ENCODE measurements at regions not wholly inside any gene's neighbourhood (a gene's known extent, or its start where the extent isn't known, plus 50 kb on each side); places are given as distances from the start of the nearest gene placed in this dataset.
"Not testable (repeated sequence)": the region's sequence is repeated elsewhere in the genome, so short reads cannot be mapped to it uniquely, and the experiment has no call there.

- H3K4me3 ChIP-seq = not testable (repeated sequence)
- WGBS, 10 experiments = 11 to 92% (median 43%) methylated on average over 1 of the region's 1 CpG; no CpG with 5 or more reads in 7 of the 10 experiments
These were observed 64.4 kb downstream of the TMEM200C start for GRCh38 chr18:5830902-5831301.

DNA sequence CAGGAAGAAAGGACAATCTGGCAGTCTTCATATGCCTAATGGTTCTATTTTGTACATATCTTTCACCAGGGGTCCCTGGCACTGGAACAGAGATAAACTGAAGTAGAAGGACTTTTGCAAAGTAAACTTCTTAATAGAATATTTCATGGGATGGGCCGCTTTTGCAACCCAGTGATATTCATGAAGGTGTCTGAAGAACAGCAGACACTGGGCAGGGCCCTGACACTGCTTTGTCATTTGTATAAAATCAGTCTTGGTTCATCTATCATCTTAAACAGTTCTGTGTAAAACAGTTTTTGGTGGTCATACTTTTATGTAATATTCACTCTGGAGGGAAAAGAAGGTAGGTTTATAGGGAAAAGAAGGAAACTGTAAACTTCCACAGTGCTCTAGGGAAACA, 66.4 kb downstream of the TMEM200C start:
- H3K27ac ChIP-seq = no peak overlapping the region
- ATAC-seq (replicated peaks in 6 of 8) = peak in 3 of 8 experiments; percentile 26 to 79 (median 69)
- in situ Hi-C loops (cut with MboI; ENCODE audit: low pct_unique_long_range_greater_than_20kb in 2 of 9, low sequenced_read_pairs in 9 of 9, unreplicated experiment in 9 of 9) = loop anchor here in 1 of 9 experiments (25.0 kb wide), 1 partner anchor 217 kb away; no protein-coding TSS in a partner anchor

More at GRCh38 chr18:5830902-5831301, 64.4 kb downstream of the TMEM200C start:
- not testable (repeated sequence) for H3K27ac ChIP-seq; H3K4me1 ChIP-seq (replicated peaks in 1 of 2); ATAC-seq (replicated peaks in 6 of 8)
- in situ Hi-C loops (cut with MboI; ENCODE audit: low pct_unique_long_range_greater_than_20kb in 2 of 9, low sequenced_read_pairs in 9 of 9, unreplicated experiment in 9 of 9) = loop anchor here in 1 of 9 experiments (25.0 kb wide), 1 partner anchor 219 kb away; no protein-coding TSS in a partner anchor

GRCh38 chr18:5825663-5826062, 69.7 kb downstream of the TMEM200C start:
- WGBS, 10 experiments = 0 to 84% (median 73%) methylated on average over 3 to 4 of the region's 4 CpGs
- Histone ChIP-seq H3K4me3 (no peak overlapping the region), H3K27ac (no peak overlapping the region), H3K4me1 (replicated peaks in 1 of 2) (no peaks in the 10 kb centered on the region)
- in situ Hi-C loops (cut with MboI; ENCODE audit: low pct_unique_long_range_greater_than_20kb in 2 of 9, low sequenced_read_pairs in 9 of 9, unreplicated experiment in 9 of 9) = loop anchor here in 1 of 9 experiments (25.0 kb wide), 1 partner anchor 213 kb away; no protein-coding TSS in a partner anchor
- no peak for ATAC-seq (replicated peaks in 6 of 8)

More for the DNA sequence above, 66.4 kb downstream of the TMEM200C start:
- no peak overlapping the region for H3K4me3 ChIP-seq
- no peaks in the 10 kb centered on the region for H3K4me1 ChIP-seq (replicated peaks in 1 of 2)
- 0 to 100% (median 30%) methylated on average over 1 of the region's 1 CpG; no CpG with 5 or more reads in 5 of the 10 experiments for WGBS, 10 experiments

DNA sequence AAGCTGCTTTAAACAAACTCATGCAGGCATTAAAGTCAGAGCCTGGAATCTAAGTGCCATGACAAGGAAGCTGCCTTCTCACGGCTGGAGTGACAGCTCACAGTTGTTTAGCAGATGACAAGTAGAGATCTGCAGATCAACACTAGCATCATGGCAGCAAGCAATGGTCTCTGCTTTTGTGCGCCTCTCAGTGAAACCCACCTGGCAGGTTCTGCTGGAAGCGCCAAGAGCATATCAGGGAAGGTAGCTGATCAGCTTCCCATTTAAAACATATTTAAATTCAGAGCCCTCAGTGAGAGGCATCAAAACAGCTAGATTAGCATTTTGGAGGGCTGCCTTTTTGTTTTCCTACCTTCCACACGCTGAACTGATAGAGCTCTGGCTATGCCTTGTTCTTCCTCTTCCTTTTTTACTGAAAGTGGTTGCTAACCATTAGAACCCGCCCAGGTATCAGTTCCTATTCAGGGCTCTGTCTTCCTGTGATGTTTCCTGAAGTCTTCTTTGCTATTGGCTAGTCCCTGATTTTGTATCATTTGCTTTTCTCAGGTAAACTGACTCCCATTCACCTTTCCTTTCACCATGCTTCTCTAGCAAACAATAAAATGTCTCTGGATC, 70.8 kb downstream of the TMEM200C start:
- no peak for ATAC-seq (replicated peaks in 6 of 8)
- no peak overlapping the region for H3K4me3 ChIP-seq
- 0 to 92% (median 64%) methylated on average over 1 to 5 of the region's 5 CpGs for WGBS, 10 experiments
- in situ Hi-C loops (cut with MboI; ENCODE audit: low pct_unique_long_range_greater_than_20kb in 2 of 9, low sequenced_read_pairs in 9 of 9, unreplicated experiment in 9 of 9) = no loop called here
- H3K4me1 ChIP-seq (replicated peaks in 1 of 2) = no peaks in the 10 kb centered on the region
- no peak overlapping the region for H3K27ac ChIP-seq

DNA sequence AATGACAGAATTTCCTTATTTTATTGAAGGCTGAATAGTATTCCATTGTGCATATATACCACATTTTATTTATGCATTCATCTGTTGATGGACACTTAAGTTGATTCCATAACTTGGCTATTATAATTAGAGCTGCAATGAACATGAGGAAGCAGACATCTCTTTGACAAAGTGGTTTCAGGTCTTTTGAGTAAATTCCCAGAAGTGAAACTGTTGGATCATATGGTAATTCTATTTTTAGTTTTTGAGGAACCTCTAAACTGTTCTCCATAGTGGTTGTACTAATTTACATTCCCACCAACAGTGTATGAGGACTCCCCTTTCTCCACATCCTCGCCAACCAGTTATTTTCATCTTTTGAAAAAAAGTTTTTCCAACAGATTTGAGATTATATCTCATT, 77.5 kb downstream of the TMEM200C start:
- Histone ChIP-seq H3K4me1 (replicated peaks in 1 of 2) (no peaks in the 10 kb centered on the region), H3K27ac (no peak overlapping the region), H3K4me3 (no peak overlapping the region)
- no peak for ATAC-seq (replicated peaks in 6 of 8)
- WGBS, 10 experiments = 0 to 93% (median 55%) methylated on average over 1 of the region's 1 CpG; no CpG with 5 or more reads in 4 of the 10 experiments
- in situ Hi-C loops (cut with MboI; ENCODE audit: low pct_unique_long_range_greater_than_20kb in 2 of 9, low sequenced_read_pairs in 9 of 9, unreplicated experiment in 9 of 9) = no loop called here

GRCh38 chr18:5806860-5807259, 88.5 kb downstream of the TMEM200C start:
- in situ Hi-C loops (cut with MboI; ENCODE audit: low pct_unique_long_range_greater_than_20kb in 2 of 9, low sequenced_read_pairs in 9 of 9, unreplicated experiment in 9 of 9) = no loop called here
- WGBS, 10 experiments = 27 to 94% (median 79%) methylated on average over 2 to 5 of the region's 5 CpGs
- Histone ChIP-seq H3K27ac (no peak overlapping the region), H3K4me3 (no peak overlapping the region), H3K4me1 (replicated peaks in 1 of 2) (no peaks in the 10 kb centered on the region)
- ATAC-seq (replicated peaks in 6 of 8) = no peak

DNA sequence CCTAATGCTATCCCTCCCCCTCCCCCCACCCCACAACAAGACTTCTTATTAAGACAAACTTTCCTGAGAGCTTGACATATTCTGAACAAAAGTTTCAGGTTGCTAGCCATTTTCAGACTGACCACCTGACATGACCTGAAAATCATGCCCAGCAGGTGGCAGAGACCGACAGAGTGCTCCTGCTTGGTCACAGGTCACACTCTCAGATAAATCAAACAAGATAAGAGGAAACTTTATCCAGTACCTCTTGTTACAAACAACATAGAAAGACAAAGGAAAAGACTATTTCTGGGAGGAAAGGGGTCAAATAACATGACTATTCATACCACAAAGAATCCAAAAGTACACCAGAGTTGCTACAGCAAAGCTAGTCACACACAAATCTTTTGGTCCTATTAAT, 107.4 kb downstream of the TMEM200C start:
- no peak for ATAC-seq (replicated peaks in 6 of 8)
- in situ Hi-C loops (cut with MboI; ENCODE audit: low pct_unique_long_range_greater_than_20kb in 2 of 9, low sequenced_read_pairs in 9 of 9, unreplicated experiment in 9 of 9) = loop anchor here in 1 of 9 experiments (25.0 kb wide), 1 partner anchor 101 kb away; no protein-coding TSS in a partner anchor
- H3K4me1 ChIP-seq (replicated peaks in 1 of 2) = no peaks in the 10 kb centered on the region
- no peak overlapping the region for H3K4me3 ChIP-seq
- 0 to 29% methylated on average over 1 of the region's 1 CpG; no CpG with 5 or more reads in 8 of the 10 experiments for WGBS, 10 experiments
- no peak overlapping the region for H3K27ac ChIP-seq

DNA sequence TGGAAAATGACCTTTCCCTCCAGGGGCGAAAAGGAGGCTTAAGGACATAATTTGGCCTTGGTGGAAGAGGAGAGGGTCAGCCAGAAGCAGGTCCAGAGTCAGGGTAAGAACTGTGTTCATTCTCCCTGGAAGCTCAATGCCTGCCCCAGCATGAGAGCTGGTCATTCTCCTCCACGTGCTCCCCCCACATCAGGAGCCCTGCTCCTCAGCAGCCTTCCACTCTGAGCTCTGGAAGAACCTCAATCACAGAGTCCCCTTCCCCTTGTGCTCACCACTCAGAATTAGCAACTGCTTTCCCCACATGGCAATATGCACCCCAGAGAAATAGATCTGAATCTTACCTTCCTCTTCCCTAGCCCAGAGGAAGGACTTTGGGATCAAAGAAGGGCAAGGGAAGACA, 115.4 kb downstream of the TMEM200C start:
- no peak for ATAC-seq (replicated peaks in 6 of 8)
- in situ Hi-C loops (cut with MboI; ENCODE audit: low pct_unique_long_range_greater_than_20kb in 2 of 9, low sequenced_read_pairs in 9 of 9, unreplicated experiment in 9 of 9) = loop anchor here in 1 of 9 experiments (25.0 kb wide), 1 partner anchor 93 kb away; no protein-coding TSS in a partner anchor
- Histone ChIP-seq H3K27ac (no peak overlapping the region), H3K4me1 (replicated peaks in 1 of 2) (no peaks in the 10 kb centered on the region), H3K4me3 (no peak overlapping the region)
- WGBS, 10 experiments = 0% methylated on average over 1 of the region's 2 CpGs; no CpG with 5 or more reads in 9 of the 10 experiments

- ATAC-seq (replicated peaks in 6 of 8) = peak in 3 of 8 experiments; percentile 13 to 78 (median 14)
- in situ Hi-C loops (cut with MboI; ENCODE audit: low pct_unique_long_range_greater_than_20kb in 2 of 9, low sequenced_read_pairs in 9 of 9, unreplicated experiment in 9 of 9) = no loop called here
- WGBS, 10 experiments = 0 to 100% (median 78%) methylated on average over 1 to 13 of the region's 14 CpGs; no CpG with 5 or more reads in 1 of the 10 experiments
- peaks cover 0 to 10% of the 10 kb centered on the region in 2 donors for H3K4me1 ChIP-seq (replicated peaks in 1 of 2)
- H3K4me3 ChIP-seq = no peak overlapping the region
- no peak overlapping the region for H3K27ac ChIP-seq
These were observed 122.8 kb downstream of the TMEM200C start for GRCh38 chr18:5772306-5773105.

GRCh38 chr18:5771343-5771742, 124.0 kb downstream of the TMEM200C start:
- in situ Hi-C loops (cut with MboI; ENCODE audit: low pct_unique_long_range_greater_than_20kb in 2 of 9, low sequenced_read_pairs in 9 of 9, unreplicated experiment in 9 of 9) = no loop called here
- 0 to 100% (median 83%) methylated on average over 1 to 3 of the region's 5 CpGs; no CpG with 5 or more reads in 3 of the 10 experiments for WGBS, 10 experiments
- Histone ChIP-seq H3K27ac (no peak overlapping the region), H3K4me1 (replicated peaks in 1 of 2) (peaks cover 0 to 10% of the 10 kb centered on the region in 2 donors), H3K4me3 (no peak overlapping the region)
- ATAC-seq (replicated peaks in 6 of 8) = peak in 4 of 8 experiments; percentile 21 to 69 (median 48)

DNA sequence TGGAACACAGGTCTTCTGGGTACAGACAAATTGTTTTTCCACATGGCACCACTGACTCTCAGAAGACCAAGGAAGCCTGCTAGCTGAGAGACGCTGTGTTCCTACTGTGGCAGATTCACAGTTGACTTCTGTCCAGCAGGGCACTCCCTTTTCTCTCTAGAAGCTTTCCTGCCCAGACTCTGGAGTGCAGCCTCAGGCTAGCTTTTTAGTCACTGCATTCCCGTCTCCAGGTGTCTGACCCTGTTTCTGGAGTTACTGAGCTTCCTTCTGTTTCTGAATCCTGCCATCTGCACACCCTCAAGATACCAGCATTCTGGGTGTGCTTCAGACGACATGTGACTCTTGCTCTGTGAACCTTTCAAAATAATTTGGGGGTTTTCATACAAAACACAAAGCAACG, 125.1 kb downstream of the TMEM200C start:
- peaks cover 0 to 10% of the 10 kb centered on the region in 2 donors for H3K4me1 ChIP-seq (replicated peaks in 1 of 2)
- in situ Hi-C loops (cut with MboI; ENCODE audit: low pct_unique_long_range_greater_than_20kb in 2 of 9, low sequenced_read_pairs in 9 of 9, unreplicated experiment in 9 of 9) = no loop called here
- ATAC-seq (replicated peaks in 6 of 8) = peak in 1 of 8 experiments; percentile 35
- no peak overlapping the region for H3K4me3 ChIP-seq
- H3K27ac ChIP-seq = no peak overlapping the region
- WGBS, 10 experiments = 0 to 100% (median 69%) methylated on average over 1 to 4 of the region's 4 CpGs; no CpG with 5 or more reads in 4 of the 10 experiments

- H3K27ac ChIP-seq = no peak overlapping the region
- no peak overlapping the region for H3K4me3 ChIP-seq
- in situ Hi-C loops (cut with MboI; ENCODE audit: low pct_unique_long_range_greater_than_20kb in 2 of 9, low sequenced_read_pairs in 9 of 9, unreplicated experiment in 9 of 9) = no loop called here
- ATAC-seq (replicated peaks in 6 of 8) = no peak
- H3K4me1 ChIP-seq (replicated peaks in 1 of 2) = peaks cover 0 to 10% of the 10 kb centered on the region in 2 donors
- WGBS, 10 experiments = 17 to 82% (median 57%) methylated on average over 1 to 6 of the region's 6 CpGs; no CpG with 5 or more reads in 2 of the 10 experiments
These were observed 126.9 kb downstream of the TMEM200C start for GRCh38 chr18:5768454-5768853.

DNA sequence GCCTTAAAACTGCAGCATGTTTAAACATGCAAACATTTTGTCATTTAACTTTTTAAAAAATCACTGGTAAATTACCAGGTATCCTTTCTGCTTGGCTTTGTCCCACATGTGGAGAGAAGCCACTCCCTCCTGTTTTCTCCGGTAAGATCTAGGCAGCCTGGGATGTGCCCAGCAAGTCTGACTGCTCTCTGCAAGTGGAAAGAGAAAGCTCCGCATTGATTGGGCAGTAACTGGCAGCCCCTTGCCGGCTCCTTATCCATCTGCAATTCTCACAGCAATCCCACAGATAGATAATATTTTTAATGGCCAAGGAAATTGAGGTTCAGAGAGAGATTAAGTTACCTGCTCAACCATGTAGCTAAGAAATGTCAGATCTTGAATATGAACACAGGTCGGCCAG, 136.1 kb downstream of the TMEM200C start:
- ATAC-seq (replicated peaks in 6 of 8) = peak in 5 of 8 experiments; percentile 48 to 75 (median 60)
- Histone ChIP-seq H3K4me1 (replicated peaks in 1 of 2) (peaks cover 2 to 5% of the 10 kb centered on the region in 2 donors), H3K27ac (no peak overlapping the region), H3K4me3 (no peak overlapping the region)
- in situ Hi-C loops (cut with MboI; ENCODE audit: low pct_unique_long_range_greater_than_20kb in 2 of 9, low sequenced_read_pairs in 9 of 9, unreplicated experiment in 9 of 9) = no loop called here
- WGBS, 10 experiments = 0 to 67% (median 14%) methylated on average over 1 to 4 of the region's 4 CpGs; no CpG with 5 or more reads in 2 of the 10 experiments

Data from motor neuron (in vitro differentiated cells).